Fibroblast of pulmonary artery (primary cell): ENCODE measurements at regions not wholly inside any gene's neighbourhood (a gene's known extent, or its start where the extent isn't known, plus 50 kb on each side); places are given as distances from the start of the nearest gene placed in this dataset.

Experiments used
- DNase-seq: peaks from one replicate; pipeline ENCODE4 v3.0.0-alpha.2; 2010; ENCODE audit warnings: low read depth
- H3K4me3 ChIP-seq: replicated peaks from 2 replicates; pipeline ENCODE4 v1.5.1; 2011; ENCODE audit warnings: low read depth, mild to moderate bottlenecking, control low read depth, low read length, moderate library complexity
- CTCF ChIP-seq: IDR thresholded peaks from 2 replicates; pipeline ENCODE4 v1.5.1; 2011; ENCODE audit warnings: mild to moderate bottlenecking, control low read depth, low read length, inconsistent platforms; ENCODE audit errors: missing control alignments

GRCh38 chr22:49026494-49027367, 800.9 kb downstream of the BRD1 start:
- no peak for TF ChIP-seq CTCF
- DNase-seq = no peak
- no peak overlapping the region for H3K4me3 ChIP-seq

- no peak overlapping the region for H3K4me3 ChIP-seq
These were observed 801.7 kb downstream of the BRD1 start for GRCh38 chr22:49025791-49026493.

GRCh38 chr22:49024775-49025440, 802.8 kb downstream of the BRD1 start:
- no peak for TF ChIP-seq CTCF
- no peak for DNase-seq
- H3K4me3 ChIP-seq = no peak overlapping the region

More at GRCh38 chr22:49025791-49026493, 801.7 kb downstream of the BRD1 start:
- DNase-seq = no peak
- TF ChIP-seq CTCF = no peak

- DNase-seq = no peak
- H3K4me3 ChIP-seq = no peak overlapping the region
- TF ChIP-seq CTCF = no peak
These were observed 803.5 kb downstream of the BRD1 start for GRCh38 chr22:49023879-49024774.

GRCh38 chr22:49023161-49023878, 804.4 kb downstream of the BRD1 start:
- no peak for DNase-seq
- no peak overlapping the region for H3K4me3 ChIP-seq
- TF ChIP-seq CTCF = no peak

- H3K4me3 ChIP-seq = no peak overlapping the region
- no peak for TF ChIP-seq CTCF
- no peak for DNase-seq
These were observed 804.9 kb downstream of the BRD1 start for GRCh38 chr22:49022816-49023160.
